ENCODE measurements at regions not wholly inside any gene's neighbourhood (a gene's known extent, or its start where the extent isn't known, plus 50 kb on each side); places are given as distances from the start of the nearest gene placed in this dataset.

- no peak for DNase-seq (ENCODE audit: low read depth)
Measured at GRCh38 chr5:88396751-88397281, 128.2 kb upstream of the TMEM161B start.

- no peak for DNase-seq (ENCODE audit: low read depth)
Measured at GRCh38 chr5:88396000-88396535, 127.4 kb upstream of the TMEM161B start.

- no peak for DNase-seq (ENCODE audit: low read depth)
Measured at GRCh38 chr5:88395264-88395663, 126.6 kb upstream of the TMEM161B start.

GRCh38 chr5:88394536-88395175, 126.0 kb upstream of the TMEM161B start:
- DNase-seq (ENCODE audit: low read depth) = no peak

- DNase-seq (ENCODE audit: low read depth) = no peak
Measured at GRCh38 chr5:88393716-88394535, 125.3 kb upstream of the TMEM161B start.

- no peak for DNase-seq (ENCODE audit: low read depth)
Measured at GRCh38 chr5:88393042-88393441, 124.4 kb upstream of the TMEM161B start.

DNA sequence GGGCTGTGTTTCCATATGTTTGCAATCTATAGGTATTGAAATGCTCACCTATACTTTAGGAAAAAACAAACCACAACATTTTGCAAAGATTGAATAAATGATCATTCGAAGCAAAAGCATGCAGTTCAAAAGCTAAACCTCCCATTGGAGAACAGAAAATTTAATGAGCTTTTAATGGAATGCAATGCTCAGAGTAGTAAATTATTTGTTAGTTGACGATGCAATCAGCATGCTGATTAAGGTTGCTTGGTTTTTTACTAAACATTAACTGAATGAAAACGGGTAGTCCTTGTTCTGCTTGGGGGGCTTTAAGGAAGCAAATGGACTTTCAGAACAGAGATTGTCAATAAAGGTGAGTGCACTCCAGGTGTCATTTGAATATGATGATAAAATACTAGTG, 123.3 kb upstream of the TMEM161B start:
- no peak for DNase-seq (ENCODE audit: low read depth)

- DNase-seq (ENCODE audit: low read depth) = no peak
Measured at GRCh38 chr5:88391116-88391515, 122.5 kb upstream of the TMEM161B start.

GRCh38 chr5:88390481-88390880, 121.8 kb upstream of the TMEM161B start:
- no peak for DNase-seq (ENCODE audit: low read depth)

GRCh38 chr5:88390096-88390441, 121.4 kb upstream of the TMEM161B start:
- DNase-seq (ENCODE audit: low read depth) = no peak

DNA sequence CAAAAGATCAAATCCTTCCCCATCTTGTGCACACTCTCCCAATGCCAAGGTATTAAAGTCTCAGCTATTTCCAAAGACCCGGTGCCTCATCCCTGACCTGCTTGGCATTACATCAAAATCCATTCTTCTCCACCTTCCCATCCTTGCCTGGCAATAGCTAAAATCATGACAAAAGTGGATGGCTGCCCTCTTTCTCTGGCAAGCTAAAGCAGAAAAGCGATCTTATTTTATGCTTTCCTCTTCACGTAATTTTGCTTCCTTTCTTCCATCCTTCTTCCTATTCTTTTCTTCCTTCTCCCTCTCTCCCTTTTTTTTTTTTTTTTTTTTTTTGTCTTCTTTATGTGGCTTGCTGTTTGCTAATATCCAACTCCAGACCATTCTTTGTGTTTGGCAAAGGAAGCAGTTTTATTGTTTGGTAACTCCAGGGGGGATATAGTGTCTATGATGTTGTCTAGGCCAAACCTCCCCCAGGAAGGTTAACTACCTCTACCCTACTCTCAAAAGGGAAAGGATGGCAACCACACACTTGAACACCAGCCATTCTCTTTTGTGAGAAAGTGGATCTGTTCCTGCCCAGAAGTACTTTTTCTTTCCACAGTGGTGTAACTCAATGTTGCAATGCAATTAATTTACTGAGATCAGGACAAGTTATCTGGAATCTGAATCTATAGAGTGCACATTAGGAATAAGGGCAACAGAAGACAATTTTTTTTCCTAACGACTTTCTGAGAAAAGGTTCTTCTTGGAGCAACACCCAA, 120.9 kb upstream of the TMEM161B start:
- DNase-seq (ENCODE audit: low read depth) = no peak

DNA sequence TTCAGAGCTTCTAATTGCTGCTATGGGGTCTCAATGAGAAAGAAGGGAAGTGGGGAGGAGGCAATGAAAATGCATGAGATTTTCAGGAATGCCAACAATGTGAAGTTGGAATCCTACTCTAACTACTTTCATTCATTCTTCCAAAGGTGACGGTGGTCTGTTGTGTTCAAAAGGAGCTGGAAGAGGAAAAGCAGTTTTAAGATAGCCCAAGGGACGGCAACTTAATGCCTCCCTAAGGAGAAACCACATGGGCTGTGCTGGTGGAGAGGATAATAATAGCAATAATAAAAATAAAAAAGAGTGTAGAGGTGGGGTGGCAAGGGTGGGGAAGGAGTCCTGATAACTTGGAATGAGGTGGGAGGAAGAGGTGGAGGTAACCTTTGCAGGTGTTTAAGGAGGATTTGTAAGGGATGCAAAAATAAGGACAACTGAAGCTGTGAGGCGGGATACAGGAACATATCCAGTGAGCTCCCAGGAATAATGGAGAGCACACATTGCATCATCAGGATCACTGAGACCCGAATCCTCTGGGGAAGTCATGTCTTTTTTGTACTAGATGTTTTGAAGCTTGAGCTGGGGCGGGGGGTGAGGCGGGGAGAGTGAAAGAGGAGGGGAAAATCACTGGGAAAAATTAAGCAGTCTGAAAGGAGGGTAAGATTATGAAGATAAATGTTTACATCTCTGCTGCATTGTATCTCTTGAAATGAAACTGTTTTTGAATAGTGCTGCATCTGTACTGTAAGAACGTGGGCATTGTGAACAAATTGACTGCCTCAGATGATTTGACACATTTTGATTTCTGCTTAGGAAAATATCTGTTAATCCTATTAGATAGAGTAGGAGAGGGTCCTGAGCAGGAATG, 120.1 kb upstream of the TMEM161B start:
- DNase-seq (ENCODE audit: low read depth) = no peak

DNA sequence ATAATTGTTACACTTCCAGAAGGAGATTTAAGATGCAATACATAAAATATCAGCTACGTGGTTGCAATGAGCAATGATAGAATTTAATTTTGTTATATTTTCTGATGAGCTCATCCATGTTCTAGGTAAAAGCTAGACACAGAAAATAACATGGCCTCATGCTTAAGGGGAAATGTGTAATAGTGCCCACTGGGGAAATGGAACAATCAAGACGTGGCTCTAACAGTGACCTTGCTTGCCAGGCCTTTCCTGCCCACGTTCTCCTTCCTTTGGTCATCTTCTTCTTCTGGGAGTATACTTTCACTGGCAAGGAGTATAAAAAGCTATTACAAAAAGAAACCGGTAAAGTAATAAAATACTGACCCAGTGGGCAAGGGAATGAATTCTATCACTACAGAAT, 116.2 kb upstream of the TMEM161B start:
- no peak for DNase-seq (ENCODE audit: low read depth)

DNA sequence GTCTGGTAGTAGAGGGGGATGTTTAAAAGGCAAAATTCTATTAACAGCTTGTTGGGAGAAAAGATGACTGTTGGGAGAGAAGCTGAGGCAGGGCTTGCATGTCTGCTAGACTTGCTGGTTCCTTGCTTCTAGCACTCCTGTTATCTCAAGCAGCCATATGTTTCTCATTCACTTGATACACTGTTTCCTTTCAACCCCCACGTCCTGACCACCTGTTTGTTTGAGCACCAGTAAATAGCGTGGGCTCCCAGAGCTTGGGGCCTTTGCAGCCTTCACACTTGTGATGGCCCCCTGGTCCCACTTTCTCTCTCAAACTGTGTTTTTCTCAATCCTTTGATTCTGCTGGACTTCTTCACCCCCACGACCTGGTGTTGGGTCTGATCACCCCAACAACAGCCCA, 111.7 kb upstream of the TMEM161B start:
- no peak for DNase-seq (ENCODE audit: low read depth)

- no peak for DNase-seq (ENCODE audit: low read depth)
Measured at GRCh38 chr5:88377705-88378656, 109.3 kb upstream of the TMEM161B start.

DNA sequence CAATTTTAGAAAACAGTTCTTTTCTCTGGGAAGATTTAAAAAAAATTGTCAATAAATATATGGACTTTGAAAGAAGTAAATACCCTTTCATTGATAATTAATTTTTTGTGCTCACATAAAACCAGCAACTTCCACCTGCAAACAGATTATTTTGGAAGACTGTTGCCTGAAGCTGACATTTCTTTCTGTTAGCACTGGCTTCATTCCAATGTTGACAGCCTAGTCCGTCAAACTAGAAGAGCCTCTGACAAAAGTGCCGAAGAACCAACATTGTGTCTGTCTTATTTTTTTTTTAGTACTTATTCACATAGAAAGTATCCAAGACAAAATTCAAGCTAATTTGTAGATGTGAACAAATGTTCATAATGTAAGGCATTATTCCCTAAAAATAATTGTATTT, 108.6 kb upstream of the TMEM161B start:
- no peak for DNase-seq (ENCODE audit: low read depth)

GRCh38 chr5:88376728-88377127, 108.1 kb upstream of the TMEM161B start:
- DNase-seq (ENCODE audit: low read depth) = no peak

DNA sequence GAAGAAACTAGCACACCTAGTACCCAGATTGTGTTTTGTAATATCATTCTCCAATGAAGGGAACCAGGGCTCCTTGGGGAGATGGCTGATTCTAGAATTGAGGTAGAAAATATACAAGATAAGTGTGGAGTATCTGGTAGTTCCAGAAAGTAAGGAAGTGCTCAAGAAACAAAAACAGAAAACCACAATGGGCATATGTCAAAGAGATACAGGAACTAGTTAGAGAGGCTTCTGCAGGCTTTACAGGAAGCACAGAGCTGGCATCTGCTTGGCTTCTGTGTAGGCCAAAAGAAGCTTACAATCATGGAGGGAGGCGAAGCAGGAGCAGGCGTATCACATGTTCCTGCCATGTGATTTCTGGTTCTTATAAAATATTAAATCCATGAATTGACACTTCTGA, 105.7 kb upstream of the TMEM161B start:
- DNase-seq (ENCODE audit: low read depth) = no peak

GRCh38 chr5:88370824-88371223, 102.2 kb upstream of the TMEM161B start:
- DNase-seq (ENCODE audit: low read depth) = no peak

- no peak for DNase-seq (ENCODE audit: low read depth)
Measured at GRCh38 chr5:88368201-88368600, 99.6 kb upstream of the TMEM161B start.

Measured in activated T-cell treated with anti-CD3 and anti-CD28 coated beads for 48 hours (primary cell).